Kidney (tissue), 13 donors: ENCODE measurements at regions not wholly inside any gene's neighbourhood (a gene's known extent, or its start where the extent isn't known, plus 50 kb on each side); places are given as distances from the start of the nearest gene placed in this dataset.

Source experiments
- DNase-seq, 5 donors: peaks; one replicate each; pipeline ENCODE4 v3.0.0-alpha.2; 2013 to 2020
- FAIRE-seq: peaks from 2 replicates; lab custom pipeline; 2012; peaks lifted over from hg19 to GRCh38; lab: Jason Lieb, UNC
- H3K27ac ChIP-seq, 2 donors: one replicate each; pipeline ENCODE4 v1.7.0; 2013; ENCODE audit warnings: low read depth in 2 of 2, low read length in 2 of 2, inconsistent platforms in 1 of 2
- H3K27me3 ChIP-seq: one replicate; pipeline ENCODE4 v1.7.1; 2013; ENCODE audit warnings: low read length, inconsistent platforms; ENCODE audit not compliant: control insufficient read depth, insufficient read depth
- H3K36me3 ChIP-seq, 3 donors: one replicate each; pipeline versions ENCODE4 v1.7.0 to v1.7.1; 2013; ENCODE audit warnings: low read length in 3 of 3, control low read depth in 1 of 3, inconsistent platforms in 1 of 3; ENCODE audit not compliant: insufficient read depth in 3 of 3, control insufficient read depth in 2 of 3
- H3K4me1 ChIP-seq, 3 donors: one replicate each; pipeline versions ENCODE4 v1.7.0 to v1.7.1; 2013; ENCODE audit warnings: low read length in 3 of 3, inconsistent platforms in 1 of 3, low read depth in 1 of 3; ENCODE audit not compliant: control insufficient read depth in 2 of 3, insufficient read depth in 2 of 3
- H3K4me3 ChIP-seq, 3 donors: one replicate each; pipeline versions ENCODE4 v1.7.0 to v1.8.1; 2013; ENCODE audit warnings: low read length in 3 of 3, control low read depth in 1 of 3, inconsistent platforms in 1 of 3
- H3K9ac ChIP-seq, 3 donors: one replicate each; pipeline versions ENCODE4 v1.7.0 to v1.7.1; 2013; ENCODE audit warnings: low read length in 3 of 3, control low read depth in 1 of 3, inconsistent platforms in 1 of 3
- H3K9me3 ChIP-seq, 3 donors: one replicate each; pipeline versions ENCODE4 v1.7.0 to v1.7.1; 2013; ENCODE audit warnings: low read length in 3 of 3, control low read depth in 1 of 3, inconsistent platforms in 1 of 3; ENCODE audit not compliant: control insufficient read depth in 2 of 3, insufficient read depth in 1 of 3
- intact Hi-C: fragments of 100-400 bp; cut with DNase I; formaldehyde crosslinking; loops from one replicate; pipeline ENCODE4 v1.11.1; 2022
- TF ChIP-seq, protein P1 (sequence below): IDR thresholded peaks from 3 replicates; pipeline ENCODE4 v1.5.1; 2012; ENCODE audit warnings: mild to moderate bottlenecking, moderate library complexity, borderline replicate concordance; ENCODE audit not compliant: insufficient read depth; ENCODE audit errors: extremely low read depth
- donor health status: control.
- donor health status: control.
- donor health status: control.
- donor health status: control.
- donor health status: control.
- donor health status: DM: yes; HTN: yes; CAD: no.
- donor health status: Normal renal cell carcinoma (clear cell type).

DNA sequence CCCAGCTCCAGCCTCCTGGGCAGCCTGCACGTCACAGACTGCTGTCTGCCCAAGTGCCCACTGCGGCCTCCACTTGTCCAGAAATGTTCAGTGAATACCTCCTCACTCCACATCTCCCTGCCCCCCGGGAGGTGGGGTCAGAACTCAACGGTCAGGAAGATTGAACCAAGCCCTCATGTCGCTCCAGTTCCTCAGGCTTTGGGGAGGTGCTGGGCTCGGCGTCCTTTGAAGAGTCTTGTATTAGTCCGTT, 82.4 kb upstream of the LRPAP1 start:
- TF ChIP-seq, protein P1, sequence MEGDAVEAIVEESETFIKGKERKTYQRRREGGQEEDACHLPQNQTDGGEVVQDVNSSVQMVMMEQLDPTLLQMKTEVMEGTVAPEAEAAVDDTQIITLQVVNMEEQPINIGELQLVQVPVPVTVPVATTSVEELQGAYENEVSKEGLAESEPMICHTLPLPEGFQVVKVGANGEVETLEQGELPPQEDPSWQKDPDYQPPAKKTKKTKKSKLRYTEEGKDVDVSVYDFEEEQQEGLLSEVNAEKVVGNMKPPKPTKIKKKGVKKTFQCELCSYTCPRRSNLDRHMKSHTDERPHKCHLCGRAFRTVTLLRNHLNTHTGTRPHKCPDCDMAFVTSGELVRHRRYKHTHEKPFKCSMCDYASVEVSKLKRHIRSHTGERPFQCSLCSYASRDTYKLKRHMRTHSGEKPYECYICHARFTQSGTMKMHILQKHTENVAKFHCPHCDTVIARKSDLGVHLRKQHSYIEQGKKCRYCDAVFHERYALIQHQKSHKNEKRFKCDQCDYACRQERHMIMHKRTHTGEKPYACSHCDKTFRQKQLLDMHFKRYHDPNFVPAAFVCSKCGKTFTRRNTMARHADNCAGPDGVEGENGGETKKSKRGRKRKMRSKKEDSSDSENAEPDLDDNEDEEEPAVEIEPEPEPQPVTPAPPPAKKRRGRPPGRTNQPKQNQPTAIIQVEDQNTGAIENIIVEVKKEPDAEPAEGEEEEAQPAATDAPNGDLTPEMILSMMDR: no peak
- no peaks in the 10 kb centered on the region for H3K27me3 ChIP-seq
- no peak overlapping the region for H3K4me3 ChIP-seq
- H3K36me3 ChIP-seq: peaks cover 0 to 4% (median 0%) of the 10 kb centered on the region in 3 donors
- peaks cover 0 to 4% (median 0%) of the 10 kb centered on the region in 3 donors for H3K9me3 ChIP-seq
- H3K4me1 ChIP-seq: peaks cover 0 to 12% (median 4%) of the 10 kb centered on the region in 3 donors
- no peak for DNase-seq
- no peak for FAIRE-seq
- H3K9ac ChIP-seq: no peak overlapping the region
- H3K27ac ChIP-seq: no peak overlapping the region
- intact Hi-C loops: no loop called here

GRCh38 chr4:3613967-3614730, 81.9 kb upstream of the LRPAP1 start:
- TF ChIP-seq, protein P1: no peak
- no peak overlapping the region for H3K4me3 ChIP-seq
- intact Hi-C loops: no loop called here
- H3K27ac ChIP-seq: no peak overlapping the region
- H3K36me3 ChIP-seq: peaks cover 0 to 4% (median 0%) of the 10 kb centered on the region in 3 donors
- no peaks in the 10 kb centered on the region for H3K27me3 ChIP-seq
- peaks cover 0 to 4% (median 0%) of the 10 kb centered on the region in 3 donors for H3K9me3 ChIP-seq
- DNase-seq (peak in 4 of 5 donors; percentile 33 to 74 (median 61)), FAIRE-seq (no peak)
- H3K4me1 ChIP-seq: peaks cover 0 to 12% (median 4%) of the 10 kb centered on the region in 3 donors
- no peak overlapping the region for H3K9ac ChIP-seq

DNA sequence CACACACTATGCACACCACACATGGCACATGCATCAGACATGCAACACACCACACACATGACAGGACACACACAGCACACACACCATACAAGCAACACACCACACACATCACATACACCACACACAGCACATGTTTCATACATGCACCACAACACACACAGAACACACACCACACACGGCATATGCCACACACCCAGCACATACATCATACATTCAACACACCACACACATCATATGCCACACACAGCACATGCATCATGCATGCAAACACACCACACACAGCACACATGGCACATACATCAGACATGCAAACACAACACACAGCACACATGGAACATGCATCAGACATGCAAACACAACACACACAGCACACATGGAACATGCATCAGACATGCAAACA, 80.7 kb upstream of the LRPAP1 start:
- Histone ChIP-seq H3K36me3 (peaks cover 0 to 4% (median 0%) of the 10 kb centered on the region in 3 donors), H3K27ac (no peak overlapping the region), H3K9ac (no peak overlapping the region), H3K27me3 (no peaks in the 10 kb centered on the region), H3K4me3 (peak overlapping the region in 1 of 3 donors; percentile 37), H3K4me1 (peaks cover 0 to 12% (median 4%) of the 10 kb centered on the region in 3 donors), H3K9me3 (peaks cover 0 to 4% (median 0%) of the 10 kb centered on the region in 3 donors)
- TF ChIP-seq, protein P1: no peak
- FAIRE-seq (no peak), DNase-seq (peak in 1 of 5 donors; percentile 3)
- intact Hi-C loops: no loop called here
